C4-2B (cell line): ENCODE measurements at regions not wholly inside any gene's neighbourhood (a gene's known extent, or its start where the extent isn't known, plus 50 kb on each side); places are given as distances from the start of the nearest gene placed in this dataset.

ENCODE experiments used
- ZFX ChIP-seq: fragments of 450-650 bp; IDR thresholded peaks from 2 replicates; pipeline ENCODE4 v1.6.1; 2017
- TF ChIP-seq, protein P1 (sequence below): fragments of 450-650 bp; conservative IDR thresholded peaks from 2 replicates; pipeline ENCODE4 v1.5.1; 2017; ENCODE audit warnings: mild to moderate bottlenecking

DNA sequence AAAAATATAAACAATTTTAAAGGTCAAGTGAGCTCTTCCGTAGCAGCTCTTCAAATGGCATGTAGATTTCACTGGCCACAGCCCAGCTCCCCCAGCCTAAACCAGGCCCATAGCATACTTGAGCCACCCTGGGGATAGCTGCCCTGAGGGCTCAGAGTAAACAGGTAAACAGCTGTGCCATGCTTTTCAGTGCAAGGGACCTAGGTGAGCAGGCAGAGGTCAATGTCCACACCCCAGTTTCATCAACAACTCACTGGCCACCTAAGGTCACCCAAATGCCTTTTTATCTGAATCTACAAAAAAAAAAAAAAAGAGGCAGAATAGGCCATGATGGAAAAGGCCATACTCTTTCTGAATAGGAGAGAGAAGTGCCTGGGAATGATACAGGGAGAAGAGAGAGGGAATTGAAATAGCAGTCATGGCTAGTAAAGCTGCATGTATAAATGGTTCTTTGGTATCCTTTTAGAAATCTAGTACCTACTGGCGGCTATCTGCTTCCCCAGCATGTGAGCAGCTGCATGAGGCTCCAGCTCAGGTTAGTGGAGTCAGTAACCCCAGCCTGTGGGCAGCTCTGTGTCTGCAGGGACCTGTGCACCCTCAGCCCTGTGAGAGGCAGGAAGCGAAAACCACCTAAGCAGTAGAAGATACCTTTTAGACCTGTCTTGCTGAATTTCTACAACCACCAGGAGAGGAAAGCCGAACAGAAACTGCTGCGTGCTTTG is 77.0 kb downstream of the FOXA2 start:
- TF ChIP-seq, protein P1, sequence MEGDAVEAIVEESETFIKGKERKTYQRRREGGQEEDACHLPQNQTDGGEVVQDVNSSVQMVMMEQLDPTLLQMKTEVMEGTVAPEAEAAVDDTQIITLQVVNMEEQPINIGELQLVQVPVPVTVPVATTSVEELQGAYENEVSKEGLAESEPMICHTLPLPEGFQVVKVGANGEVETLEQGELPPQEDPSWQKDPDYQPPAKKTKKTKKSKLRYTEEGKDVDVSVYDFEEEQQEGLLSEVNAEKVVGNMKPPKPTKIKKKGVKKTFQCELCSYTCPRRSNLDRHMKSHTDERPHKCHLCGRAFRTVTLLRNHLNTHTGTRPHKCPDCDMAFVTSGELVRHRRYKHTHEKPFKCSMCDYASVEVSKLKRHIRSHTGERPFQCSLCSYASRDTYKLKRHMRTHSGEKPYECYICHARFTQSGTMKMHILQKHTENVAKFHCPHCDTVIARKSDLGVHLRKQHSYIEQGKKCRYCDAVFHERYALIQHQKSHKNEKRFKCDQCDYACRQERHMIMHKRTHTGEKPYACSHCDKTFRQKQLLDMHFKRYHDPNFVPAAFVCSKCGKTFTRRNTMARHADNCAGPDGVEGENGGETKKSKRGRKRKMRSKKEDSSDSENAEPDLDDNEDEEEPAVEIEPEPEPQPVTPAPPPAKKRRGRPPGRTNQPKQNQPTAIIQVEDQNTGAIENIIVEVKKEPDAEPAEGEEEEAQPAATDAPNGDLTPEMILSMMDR: no peak
- no peak for TF ChIP-seq ZFX
